HCT116 (cell line): ENCODE measurements at regions not wholly inside any gene's neighbourhood (a gene's known extent, or its start where the extent isn't known, plus 50 kb on each side); places are given as distances from the start of the nearest gene placed in this dataset.

Experiments used
- ATAC-seq: fragments of 200-7000 bp; cut with Tn5 transposase; 2 replicates; pipeline ENCODE4 v1.9.1; 2020; ENCODE audit warnings: mild to moderate bottlenecking, moderate library complexity
- BruUV-seq: library from RNA; stranded (reverse); fragments of 400-500 nt; replicated peaks from 2 replicates; lab custom pipeline; 2021; lab: Mats Ljungman, UMichigan
- CTCF ChIA-PET: fragments of 300-600 bp; sonication (Branson Sonifier 250); formaldehyde crosslinking; loops from one replicate; lab custom pipeline; 2021; ENCODE audit warnings: antibody characterized with exemption; lab: Charles Lee
- POLR2A ChIA-PET: fragments of 300-600, 350-600 bp; sonication (Branson Sonifier 250); formaldehyde crosslinking; loops from one replicate; lab custom pipeline; 2021; ENCODE audit warnings: antibody characterized with exemption; lab: Charles Lee
- RAD21 ChIA-PET, 2 experiments: fragments of 300-600 bp; sonication (Branson Sonifier 250); formaldehyde crosslinking; loops; one replicate each; lab custom pipeline; 2023; ENCODE audit warnings: low total read pairs in 2 of 2; ENCODE audit not compliant: uncharacterized antibody in 2 of 2, unreplicated experiment in 2 of 2, low non-redundant PET in 1 of 2; lab: Charles Lee
- DNase-seq: peaks from one replicate; pipeline ENCODE4 v3.0.0-alpha.2; 2010; ENCODE audit warnings: low read depth, low spot score
- H2AFZ ChIP-seq: fragments of 200-600 bp; shearing (Covaris generic), sonication (generic); 2 replicates; pipeline ENCODE4 v1.6.1; 2017; ENCODE audit warnings: low read depth, mixed run types, mixed read lengths, antibody characterized with exemption, low read length; ENCODE audit not compliant: poor library complexity, severe bottlenecking
- H3K27ac ChIP-seq: 2 replicates; pipeline ENCODE4 v1.5.1; 2012; ENCODE audit warnings: low read depth, low read length
- H3K27me3 ChIP-seq: fragments of 200-600 bp; sonication (generic); 2 replicates; pipeline ENCODE4 v1.6.1; 2016; ENCODE audit warnings: mixed run types, low read length, mixed read lengths; ENCODE audit not compliant: insufficient read depth
- H3K36me3 ChIP-seq, 2 experiments: fragments of 200-500 bp in 1 of 2; fragments of 200-600 bp in 1 of 2; sonication (Bioruptor generic) in 1 of 2; sonication (generic) in 1 of 2; 2 replicates each; pipeline versions ENCODE4 v1.5.1 to v1.6.1; 2014 to 2016; ENCODE audit warnings: low read length in 2 of 2, inconsistent platforms in 1 of 2, mixed read lengths in 1 of 2, mixed run types in 1 of 2; ENCODE audit not compliant: insufficient read depth in 2 of 2, control insufficient read depth in 1 of 2
- H3K4me1 ChIP-seq, 2 experiments: fragments of 200-600 bp in 1 of 2; sonication (generic) in 1 of 2; 2 replicates each; pipeline versions ENCODE4 v1.5.1 to v1.6.1; 2012 to 2017; ENCODE audit warnings: low read length in 2 of 2, inconsistent platforms in 1 of 2, mild to moderate bottlenecking in 1 of 2, mixed read lengths in 1 of 2, mixed run types in 1 of 2, moderate library complexity in 1 of 2; ENCODE audit not compliant: insufficient read depth in 2 of 2, control insufficient read depth in 1 of 2
- H3K4me2 ChIP-seq: fragments of 200-600 bp; sonication (generic); 2 replicates; pipeline ENCODE4 v1.6.1; 2017; ENCODE audit warnings: mixed run types, low read length, mixed read lengths
- H3K4me3 ChIP-seq, 2 experiments: fragments of 200-600 bp in 1 of 2; sonication (generic) in 1 of 2; replicated peaks in 1 of 2; 2 replicates each; pipeline ENCODE4 v1.5.1; 2011 to 2016; ENCODE audit warnings: low read length in 2 of 2, control low read depth in 1 of 2, low read depth in 1 of 2, mild to moderate bottlenecking in 1 of 2, mixed read lengths in 1 of 2, mixed run types in 1 of 2
- H3K79me2 ChIP-seq: fragments of 200-600 bp; sonication (generic); 2 replicates; pipeline ENCODE4 v1.6.1; 2017; ENCODE audit warnings: mild to moderate bottlenecking, mixed run types, low read length, moderate library complexity, mixed read lengths; ENCODE audit not compliant: insufficient read depth
- H3K9ac ChIP-seq: fragments of 200-600 bp; sonication (generic); 2 replicates; pipeline ENCODE4 v1.6.1; 2016; ENCODE audit warnings: low read length, mixed read lengths
- H3K9me2 ChIP-seq: fragments of 200-600 bp; sonication (generic), shearing (Covaris generic); 2 replicates; pipeline ENCODE4 v1.6.1; 2017; ENCODE audit warnings: mixed run types, mild to moderate bottlenecking, moderate library complexity; ENCODE audit not compliant: insufficient read depth
- H3K9me3 ChIP-seq, 2 experiments: fragments of 200-500 bp in 1 of 2; fragments of 200-600 bp in 1 of 2; sonication (Bioruptor generic) in 1 of 2; sonication (generic) in 1 of 2; 2 replicates each; pipeline ENCODE4 v1.6.1; 2014 to 2017; ENCODE audit warnings: low read length in 2 of 2, mixed read lengths in 2 of 2, inconsistent platforms in 1 of 2, low read depth in 1 of 2, mild to moderate bottlenecking in 1 of 2, mixed run types in 1 of 2, moderate library complexity in 1 of 2; ENCODE audit not compliant: control insufficient read depth in 1 of 2, insufficient read depth in 1 of 2
- H4K20me1 ChIP-seq: fragments of 200-600 bp; sonication (generic), shearing (Covaris generic); 2 replicates; pipeline ENCODE4 v1.6.1; 2017; ENCODE audit warnings: mixed run types, mild to moderate bottlenecking, moderate library complexity; ENCODE audit not compliant: insufficient read depth
- ATF3 ChIP-seq: IDR thresholded peaks from 2 replicates; pipeline ENCODE4 v1.6.1; 2012
- CTCF ChIP-seq, 3 experiments: fragments of 200-600 bp in 1 of 3; sonication (generic) in 1 of 3; IDR thresholded peaks in 2 of 3; conservative IDR thresholded peaks in 1 of 3; 2 replicates each; pipeline ENCODE4 v1.5.1; 2012 to 2017; ENCODE audit warnings: low read depth in 2 of 3, low read length in 2 of 3, antibody characterized with exemption in 1 of 3, borderline replicate concordance in 1 of 3, control low read depth in 1 of 3, mild to moderate bottlenecking in 1 of 3, mixed read lengths in 1 of 3, mixed run types in 1 of 3, moderate library complexity in 1 of 3; ENCODE audit not compliant: insufficient read depth in 1 of 3
- FOSL1 ChIP-seq: IDR thresholded peaks from 2 replicates; pipeline ENCODE4 v1.6.1; 2012; ENCODE audit warnings: low read depth
- MAX ChIP-seq: IDR thresholded peaks from 2 replicates; pipeline ENCODE4 v1.6.1; 2012
- POLR2A ChIP-seq: IDR thresholded peaks from 2 replicates; pipeline ENCODE4 v1.7.0; 2011; ENCODE audit warnings: borderline replicate concordance; ENCODE audit not compliant: insufficient read depth, insufficient read length; ENCODE audit errors: extremely low read depth
- RAD21 ChIP-seq: IDR thresholded peaks from 2 replicates; pipeline ENCODE4 v1.6.1; 2012; ENCODE audit warnings: low read depth, mild to moderate bottlenecking
- REST ChIP-seq: IDR thresholded peaks from 2 replicates; pipeline ENCODE4 v1.6.1; 2012; ENCODE audit warnings: low read depth
- ZFX ChIP-seq: fragments of 450-650 bp; IDR thresholded peaks from 2 replicates; pipeline ENCODE4 v1.6.1; 2017
- ZNF274 ChIP-seq: fragments of 200-500 bp; sonication (Bioruptor generic); IDR thresholded peaks from 2 replicates; pipeline ENCODE4 v1.6.1; 2014; ENCODE audit warnings: mild to moderate bottlenecking, low read depth, low read length, inconsistent platforms
- intact Hi-C: fragments of 100-400 bp; cut with micrococcal nuclease; formaldehyde crosslinking; loops from 2 replicates; pipeline ENCODE4 v1.10.0; 2022

- H3K4me1 ChIP-seq, result no peaks in the 10 kb centered on the region
- no peak overlapping the region for H3K27ac ChIP-seq
- no peaks in the 10 kb centered on the region for H3K27me3 ChIP-seq
- intact Hi-C loops, result no loop called here
- no peak overlapping the region for H3K9ac ChIP-seq
- no peak overlapping the region for H3K4me2 ChIP-seq
- no peaks in the 10 kb centered on the region for H4K20me1 ChIP-seq
- DNase-seq (no peak), ATAC-seq (no peak)
- no peaks in the 10 kb centered on the region for H3K9me3 ChIP-seq
- ChIA-PET CTCF (no interaction called here), RAD21 (no interaction called here), POLR2A (no interaction called here)
- H3K79me2 ChIP-seq, result no peaks in the 10 kb centered on the region
- H3K36me3 ChIP-seq, result no peaks in the 10 kb centered on the region
- H2AFZ ChIP-seq, result peak overlapping the region; percentile 55
- TF ChIP-seq POLR2A, result no peak
- TF ChIP-seq ZFX, result no peak
- no peak for TF ChIP-seq MAX
- TF ChIP-seq ZNF274, result no peak
- no peak for TF ChIP-seq FOSL1
- no peak for TF ChIP-seq CTCF (IDR thresholded peaks at IDR 0.05 in 2 of 3, conservative IDR thresholded peaks at IDR 0.05 in 1 of 3; ENCODE audit: borderline replicate concordance in 1 of 3, insufficient read depth in 1 of 3, low read depth in 2 of 3, low read length in 2 of 3)
- no peak for TF ChIP-seq ATF3
- TF ChIP-seq RAD21, result no peak
- BruUV-seq, result no TSS peak
- no peaks in the 10 kb centered on the region for H3K9me2 ChIP-seq
- no peak overlapping the region for H3K4me3 ChIP-seq
Measured at GRCh38 chr7:83794829-83795228, 145.9 kb upstream of the SEMA3E start.

GRCh38 chr7:83793558-83793957, 144.6 kb upstream of the SEMA3E start:
- Histone ChIP-seq H3K79me2 (no peaks in the 10 kb centered on the region), H4K20me1 (no peaks in the 10 kb centered on the region), H3K27me3 (no peaks in the 10 kb centered on the region), H2AFZ (no peak overlapping the region), H3K9ac (no peak overlapping the region), H3K9me3 (no peaks in the 10 kb centered on the region), H3K27ac (no peak overlapping the region), H3K4me2 (no peak overlapping the region), H3K36me3 (no peaks in the 10 kb centered on the region), H3K9me2 (no peaks in the 10 kb centered on the region), H3K4me3 (no peak overlapping the region), H3K4me1 (no peaks in the 10 kb centered on the region)
- ATAC-seq, result no peak
- DNase-seq, result no peak
- intact Hi-C loops, result no loop called here
- CTCF ChIA-PET, result no interaction called here
- TF ChIP-seq REST (no peak), ZFX (no peak)
- RAD21 ChIA-PET, result no interaction called here
- POLR2A ChIA-PET, result no interaction called here
- no TSS peak for BruUV-seq
